ENCODE measurements at regions not wholly inside any gene's neighbourhood (a gene's known extent, or its start where the extent isn't known, plus 50 kb on each side); places are given as distances from the start of the nearest gene placed in this dataset.
"Not testable (repeated sequence)": the region's sequence is repeated elsewhere in the genome, so short reads cannot be mapped to it uniquely, and the experiment has no call there.

- H3K4me2 ChIP-seq; H4K20me1 ChIP-seq (ENCODE audit: insufficient read depth); H3K27me3 ChIP-seq (ENCODE audit: insufficient read depth); H3K9ac ChIP-seq; DNase-seq; POLR2A ChIA-PET; H3K9me3 ChIP-seq; H3K4me3 ChIP-seq (ENCODE audit: low read depth in 2 of 2, low read length in 1 of 2); H3K27ac ChIP-seq (ENCODE audit: low read depth in 2 of 2, low read length in 1 of 2); H2AFZ ChIP-seq (ENCODE audit: low read depth); H3F3A ChIP-seq (replicated peaks; ENCODE audit: insufficient read depth); H3K79me2 ChIP-seq (ENCODE audit: insufficient read depth); CTCF ChIA-PET; H3K9me2 ChIP-seq; H3K36me3 ChIP-seq (replicated peaks in 1 of 2; ENCODE audit: control insufficient read depth in 1 of 2, insufficient read depth in 2 of 2, low read length in 1 of 2): not testable (repeated sequence)
- H3K4me1 ChIP-seq (ENCODE audit: control insufficient read depth in 1 of 2, insufficient read depth in 2 of 2, low read depth in 1 of 2, low read length in 1 of 2), result peaks cover 0 to 11% of the 10 kb centered on the region in 2 experiments; a peak in 1 of 4 replicates
- 32% methylated on average over 3 of the region's 3 CpGs for WGBS (ENCODE audit: low lambda C conversion rate)
Observed at GRCh38 chr5:54787910-54788309, 197.5 kb downstream of the ESM1 start.

GRCh38 chr5:54785729-54786591 is 199.4 kb downstream of the ESM1 start:
- H3K79me2 ChIP-seq (ENCODE audit: insufficient read depth), result no peaks in the 10 kb centered on the region
- H3K9me3 ChIP-seq, result no peaks in the 10 kb centered on the region
- H3K9me2 ChIP-seq, result no peaks in the 10 kb centered on the region
- no peak overlapping the region for H3K9ac ChIP-seq
- no peaks in the 10 kb centered on the region for H3K36me3 ChIP-seq (replicated peaks in 1 of 2; ENCODE audit: control insufficient read depth in 1 of 2, insufficient read depth in 2 of 2, low read length in 1 of 2)
- CTCF ChIA-PET, result interaction anchor here (0.6 to 1.3 kb wide), 2 partner anchors 70 to 83 kb away, joined by 3 read pairs; no protein-coding TSS in a partner anchor
- peak; percentile 29 for DNase-seq
- POLR2A ChIA-PET, result no interaction called here
- no peaks in the 10 kb centered on the region for H4K20me1 ChIP-seq (ENCODE audit: insufficient read depth)
- H3K4me3 ChIP-seq (ENCODE audit: low read depth in 2 of 2, low read length in 1 of 2), result no peak overlapping the region
- peaks cover 0 to 11% of the 10 kb centered on the region in 2 experiments; a peak in 1 of 4 replicates for H3K4me1 ChIP-seq (ENCODE audit: control insufficient read depth in 1 of 2, insufficient read depth in 2 of 2, low read depth in 1 of 2, low read length in 1 of 2)
- H3K27ac ChIP-seq (ENCODE audit: low read depth in 2 of 2, low read length in 1 of 2), result peak overlapping the region in 1 of 2 experiments; percentile 62; a peak in 2 of 4 replicates
- H3K27me3 ChIP-seq (ENCODE audit: insufficient read depth), result no peaks in the 10 kb centered on the region
- TF ChIP-seq TCF12 (IDR thresholded peaks at IDR 0.05), result no peak
- TF ChIP-seq MXI1 (IDR thresholded peaks at IDR 0.05; ENCODE audit: low read depth, low read length), result peak; percentile 27; the same call in 1 of the 2 replicates
- peak; percentile 69 for TF ChIP-seq GATA2 (CRISPR knock-in tag; IDR thresholded peaks at IDR 0.05)
- TF ChIP-seq REST (IDR thresholded peaks at IDR 0.05; ENCODE audit: low read depth, low read length), result peak; percentile 59; the same call in 1 of the 2 replicates
- WGBS (ENCODE audit: low lambda C conversion rate), result 42% methylated on average over 9 of the region's 9 CpGs
- no peak overlapping the region for H3K4me2 ChIP-seq
- no peaks in the 10 kb centered on the region for H3F3A ChIP-seq (replicated peaks; ENCODE audit: insufficient read depth)
- no peak overlapping the region for H2AFZ ChIP-seq (ENCODE audit: low read depth)

GRCh38 chr5:54778783-54779182 is 206.6 kb downstream of the ESM1 start:
- no peaks in the 10 kb centered on the region for H4K20me1 ChIP-seq (ENCODE audit: insufficient read depth)
- H3K4me2 ChIP-seq, result no peak overlapping the region
- no peaks in the 10 kb centered on the region; a peak in 1 of 4 replicates for H3K4me1 ChIP-seq (ENCODE audit: control insufficient read depth in 1 of 2, insufficient read depth in 2 of 2, low read depth in 1 of 2, low read length in 1 of 2)
- H3K79me2 ChIP-seq (ENCODE audit: insufficient read depth), result no peaks in the 10 kb centered on the region
- H3K27ac ChIP-seq (ENCODE audit: low read depth in 2 of 2, low read length in 1 of 2), result no peak overlapping the region
- H3K9ac ChIP-seq, result no peak overlapping the region
- 55% methylated on average over 2 of the region's 2 CpGs for whole genome bisulfite sequencing (ENCODE audit: low lambda C conversion rate)
- no peaks in the 10 kb centered on the region for H3K36me3 ChIP-seq (replicated peaks in 1 of 2; ENCODE audit: control insufficient read depth in 1 of 2, insufficient read depth in 2 of 2, low read length in 1 of 2)
- no peaks in the 10 kb centered on the region for H3K9me2 ChIP-seq
- CTCF ChIA-PET, result interaction anchor here (0.7 kb wide), 1 partner anchor 12 kb away, joined by 3 read pairs; no protein-coding TSS in a partner anchor
- H3K4me3 ChIP-seq (ENCODE audit: low read depth in 2 of 2, low read length in 1 of 2), result no peak overlapping the region
- TF ChIP-seq CTCF (IDR thresholded peaks at IDR 0.05), result no peak
- H3K27me3 ChIP-seq (ENCODE audit: insufficient read depth), result no peaks in the 10 kb centered on the region; the same call in 1 of the 2 replicates
- no peak overlapping the region for H2AFZ ChIP-seq (ENCODE audit: low read depth)
- no peak for DNase-seq
- H3F3A ChIP-seq (replicated peaks; ENCODE audit: insufficient read depth), result no peaks in the 10 kb centered on the region
- POLR2A ChIA-PET, result no interaction called here
- H3K9me3 ChIP-seq, result no peaks in the 10 kb centered on the region

Data from SK-N-SH (cell line).